Right lobe of liver (tissue), 4 donors: ENCODE measurements at regions not wholly inside any gene's neighbourhood (a gene's known extent, or its start where the extent isn't known, plus 50 kb on each side); places are given as distances from the start of the nearest gene placed in this dataset.

Experiments used
- CTCF ChIP-seq, 4 donors: fragments of 200-600 bp in 3 of 4; fragments of 450-650 bp in 1 of 4; IDR thresholded peaks; one replicate each; pipeline versions ENCODE4 v1.5.1 to v1.8.0; 2016 to 2022; ENCODE audit warnings: antibody characterized with exemption in 4 of 4, mild to moderate bottlenecking in 2 of 4
- POLR2A ChIP-seq: fragments of 450-650 bp; IDR thresholded peaks from one replicate; pipeline ENCODE4 v1.6.1; 2017; ENCODE audit warnings: antibody characterized with exemption, mild to moderate bottlenecking
- donor health status: DM: no; HTN: no; CAD: no.
- donor health status: DM: no; HTN: no; CAD: no.
- donor health status: DM: no; HTN: yes; CAD: no.

- TF ChIP-seq CTCF (IDR thresholded peaks at IDR 0.05) (no peak), POLR2A (no peak)
Measured at GRCh38 chr5:68846828-68847227, 247.0 kb upstream of the SLC30A5 start.
